SK-N-MC (cell line): ENCODE measurements at regions not wholly inside any gene's neighbourhood (a gene's known extent, or its start where the extent isn't known, plus 50 kb on each side); places are given as distances from the start of the nearest gene placed in this dataset.
"Not testable (repeated sequence)": the region's sequence is repeated elsewhere in the genome, so short reads cannot be mapped to it uniquely, and the experiment has no call there.

ENCODE experiments used
- EZH2 ChIP-seq: fragments of 200-600 bp; sonication (generic); IDR thresholded peaks from one replicate; pipeline ENCODE4 v1.6.1; 2017; ENCODE audit warnings: antibody characterized with exemption
- FOXP2 ChIP-seq: optimal IDR thresholded peaks from 2 replicates; pipeline ENCODE3; 2011; ENCODE audit warnings: mild to moderate bottlenecking, moderate library complexity; ENCODE audit not compliant: insufficient read depth; ENCODE audit errors: extremely low read length, control extremely low read depth
- POLR2AphosphoS5 ChIP-seq: IDR thresholded peaks from 2 replicates; pipeline ENCODE4 v1.6.1; 2012; ENCODE audit warnings: mild to moderate bottlenecking, low read depth, low read length, borderline replicate concordance

- TF ChIP-seq EZH2, POLR2AphosphoS5, FOXP2: not testable (repeated sequence)
These were observed 405.1 kb upstream of the FRG2C start for GRCh38 chr3:75258825-75259683.
